Kidney (tissue), 13 donors: ENCODE measurements at regions not wholly inside any gene's neighbourhood (a gene's known extent, or its start where the extent isn't known, plus 50 kb on each side); places are given as distances from the start of the nearest gene placed in this dataset.

Experiments used
- DNase-seq, 5 donors: peaks; one replicate each; pipeline ENCODE4 v3.0.0-alpha.2; 2013 to 2020
- FAIRE-seq: peaks from 2 replicates; lab custom pipeline; 2012; peaks lifted over from hg19 to GRCh38; lab: Jason Lieb, UNC
- H3K27ac ChIP-seq, 2 donors: one replicate each; pipeline ENCODE4 v1.7.0; 2013; ENCODE audit warnings: low read depth in 2 of 2, low read length in 2 of 2, inconsistent platforms in 1 of 2
- H3K27me3 ChIP-seq: one replicate; pipeline ENCODE4 v1.7.1; 2013; ENCODE audit warnings: low read length, inconsistent platforms; ENCODE audit not compliant: control insufficient read depth, insufficient read depth
- H3K36me3 ChIP-seq, 3 donors: one replicate each; pipeline versions ENCODE4 v1.7.0 to v1.7.1; 2013; ENCODE audit warnings: low read length in 3 of 3, control low read depth in 1 of 3, inconsistent platforms in 1 of 3; ENCODE audit not compliant: insufficient read depth in 3 of 3, control insufficient read depth in 2 of 3
- H3K4me1 ChIP-seq, 3 donors: one replicate each; pipeline versions ENCODE4 v1.7.0 to v1.7.1; 2013; ENCODE audit warnings: low read length in 3 of 3, inconsistent platforms in 1 of 3, low read depth in 1 of 3; ENCODE audit not compliant: control insufficient read depth in 2 of 3, insufficient read depth in 2 of 3
- H3K4me3 ChIP-seq, 3 donors: one replicate each; pipeline versions ENCODE4 v1.7.0 to v1.8.1; 2013; ENCODE audit warnings: low read length in 3 of 3, control low read depth in 1 of 3, inconsistent platforms in 1 of 3
- H3K9ac ChIP-seq, 3 donors: one replicate each; pipeline versions ENCODE4 v1.7.0 to v1.7.1; 2013; ENCODE audit warnings: low read length in 3 of 3, control low read depth in 1 of 3, inconsistent platforms in 1 of 3
- H3K9me3 ChIP-seq, 3 donors: one replicate each; pipeline versions ENCODE4 v1.7.0 to v1.7.1; 2013; ENCODE audit warnings: low read length in 3 of 3, control low read depth in 1 of 3, inconsistent platforms in 1 of 3; ENCODE audit not compliant: control insufficient read depth in 2 of 3, insufficient read depth in 1 of 3
- intact Hi-C: fragments of 100-400 bp; cut with DNase I; formaldehyde crosslinking; loops from one replicate; pipeline ENCODE4 v1.11.1; 2022
- TF ChIP-seq, protein P1 (sequence below): IDR thresholded peaks from 3 replicates; pipeline ENCODE4 v1.5.1; 2012; ENCODE audit warnings: mild to moderate bottlenecking, moderate library complexity, borderline replicate concordance; ENCODE audit not compliant: insufficient read depth; ENCODE audit errors: extremely low read depth
- donor health status: control.
- donor health status: control.
- donor health status: control.
- donor health status: control.
- donor health status: control.
- donor health status: DM: yes; HTN: yes; CAD: no.
- donor health status: Normal renal cell carcinoma (clear cell type).

DNA sequence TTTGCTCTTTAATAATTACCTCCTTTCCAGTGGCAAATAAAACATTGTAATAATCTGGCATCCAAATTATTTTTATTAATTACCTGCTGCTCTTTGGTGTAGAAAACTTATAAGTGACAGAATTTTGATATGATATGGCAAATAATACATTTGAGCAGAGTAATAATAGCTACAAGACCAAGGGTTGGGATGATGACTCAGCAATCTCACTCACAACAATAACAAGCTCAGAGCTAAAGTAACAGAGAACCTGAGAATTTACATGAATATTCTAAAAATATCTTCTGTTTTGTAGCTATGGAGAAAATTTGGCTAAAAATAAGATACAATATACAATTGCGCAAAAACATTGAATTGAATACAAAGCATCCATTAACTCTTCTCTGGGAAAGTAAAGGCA is 480.8 kb upstream of the COBL start:
- Histone ChIP-seq H3K27ac (no peak overlapping the region), H3K9ac (no peak overlapping the region), H3K4me1 (no peaks in the 10 kb centered on the region), H3K36me3 (no peaks in the 10 kb centered on the region), H3K9me3 (no peaks in the 10 kb centered on the region), H3K4me3 (no peak overlapping the region), H3K27me3 (no peaks in the 10 kb centered on the region)
- no peak for DNase-seq
- intact Hi-C loops = no loop called here
- FAIRE-seq = no peak
- TF ChIP-seq, protein P1, sequence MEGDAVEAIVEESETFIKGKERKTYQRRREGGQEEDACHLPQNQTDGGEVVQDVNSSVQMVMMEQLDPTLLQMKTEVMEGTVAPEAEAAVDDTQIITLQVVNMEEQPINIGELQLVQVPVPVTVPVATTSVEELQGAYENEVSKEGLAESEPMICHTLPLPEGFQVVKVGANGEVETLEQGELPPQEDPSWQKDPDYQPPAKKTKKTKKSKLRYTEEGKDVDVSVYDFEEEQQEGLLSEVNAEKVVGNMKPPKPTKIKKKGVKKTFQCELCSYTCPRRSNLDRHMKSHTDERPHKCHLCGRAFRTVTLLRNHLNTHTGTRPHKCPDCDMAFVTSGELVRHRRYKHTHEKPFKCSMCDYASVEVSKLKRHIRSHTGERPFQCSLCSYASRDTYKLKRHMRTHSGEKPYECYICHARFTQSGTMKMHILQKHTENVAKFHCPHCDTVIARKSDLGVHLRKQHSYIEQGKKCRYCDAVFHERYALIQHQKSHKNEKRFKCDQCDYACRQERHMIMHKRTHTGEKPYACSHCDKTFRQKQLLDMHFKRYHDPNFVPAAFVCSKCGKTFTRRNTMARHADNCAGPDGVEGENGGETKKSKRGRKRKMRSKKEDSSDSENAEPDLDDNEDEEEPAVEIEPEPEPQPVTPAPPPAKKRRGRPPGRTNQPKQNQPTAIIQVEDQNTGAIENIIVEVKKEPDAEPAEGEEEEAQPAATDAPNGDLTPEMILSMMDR = no peak

DNA sequence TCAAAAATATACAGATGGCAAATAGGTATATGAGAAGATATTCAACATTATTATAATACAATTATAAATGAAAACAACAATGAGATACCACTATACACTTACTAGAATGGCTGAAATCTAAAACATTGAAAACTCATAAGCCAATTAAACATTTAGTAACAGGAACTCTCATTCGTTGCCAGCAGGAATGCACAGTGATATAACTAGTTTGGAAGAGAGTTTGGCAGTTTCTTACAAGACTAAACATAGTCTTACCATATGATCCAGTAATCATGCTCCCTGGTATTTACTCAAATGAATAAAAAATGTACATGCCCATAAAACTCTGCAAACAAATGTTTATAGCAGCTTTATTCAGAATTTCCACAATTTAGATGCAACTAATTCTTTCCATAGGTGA is 476.2 kb upstream of the COBL start:
- no peak overlapping the region for H3K27ac ChIP-seq
- H3K27me3 ChIP-seq = no peaks in the 10 kb centered on the region
- no peak for DNase-seq
- no peak for FAIRE-seq
- H3K4me3 ChIP-seq = no peak overlapping the region
- no peaks in the 10 kb centered on the region for H3K4me1 ChIP-seq
- no peaks in the 10 kb centered on the region for H3K9me3 ChIP-seq
- intact Hi-C loops = no loop called here
- H3K9ac ChIP-seq = no peak overlapping the region
- no peaks in the 10 kb centered on the region for H3K36me3 ChIP-seq
- TF ChIP-seq, protein P1 = no peak

DNA sequence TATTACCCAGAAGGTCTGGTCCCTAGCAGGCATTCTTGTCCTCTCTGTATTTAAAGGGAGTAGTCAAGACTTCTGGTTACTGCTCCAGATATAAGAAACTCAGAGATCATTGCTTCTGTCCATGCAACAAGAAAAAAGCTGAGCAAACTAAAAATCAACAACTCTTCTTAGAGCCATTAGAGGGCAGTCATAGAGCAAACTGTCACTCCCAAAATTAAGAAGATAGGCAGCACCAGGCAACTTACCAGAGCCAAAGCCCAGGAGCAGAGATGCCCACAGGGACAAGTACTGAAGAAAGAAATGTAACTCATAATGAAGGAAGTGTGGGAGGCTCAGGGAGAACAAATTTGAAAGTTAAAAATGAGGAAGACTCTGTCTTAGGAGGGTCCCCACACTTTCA is 472.9 kb upstream of the COBL start:
- no peaks in the 10 kb centered on the region for H3K27me3 ChIP-seq
- FAIRE-seq (no peak), DNase-seq (no peak)
- no peak overlapping the region for H3K27ac ChIP-seq
- no peak overlapping the region for H3K4me3 ChIP-seq
- TF ChIP-seq, protein P1 = no peak
- intact Hi-C loops = no loop called here
- no peaks in the 10 kb centered on the region for H3K36me3 ChIP-seq
- no peaks in the 10 kb centered on the region for H3K4me1 ChIP-seq
- no peaks in the 10 kb centered on the region for H3K9me3 ChIP-seq
- no peak overlapping the region for H3K9ac ChIP-seq

DNA sequence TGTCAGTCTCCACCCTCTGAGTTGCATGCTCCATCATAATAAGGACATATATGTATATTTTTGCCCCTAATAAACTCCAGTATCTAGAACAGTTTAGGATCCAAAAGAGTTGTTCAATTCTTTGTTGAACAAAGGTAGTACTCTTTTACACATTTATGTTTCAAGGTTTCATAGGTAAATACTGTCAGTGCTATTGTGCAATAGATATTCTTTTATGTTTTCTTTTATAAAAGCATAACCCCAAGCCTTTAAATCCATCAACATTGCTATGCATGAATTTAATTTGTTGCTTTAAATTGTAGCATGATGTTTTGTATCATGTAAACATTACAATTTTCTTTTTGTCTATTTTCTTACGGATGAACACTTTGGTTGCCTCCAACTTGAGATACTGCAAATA is 469.7 kb upstream of the COBL start:
- no peaks in the 10 kb centered on the region for H3K9me3 ChIP-seq
- no peak overlapping the region for H3K4me3 ChIP-seq
- TF ChIP-seq, protein P1 = no peak
- no peak overlapping the region for H3K9ac ChIP-seq
- H3K27ac ChIP-seq = no peak overlapping the region
- intact Hi-C loops = no loop called here
- H3K27me3 ChIP-seq = no peaks in the 10 kb centered on the region
- no peaks in the 10 kb centered on the region for H3K36me3 ChIP-seq
- FAIRE-seq = no peak
- H3K4me1 ChIP-seq = no peaks in the 10 kb centered on the region
- DNase-seq = no peak
